ENCODE measurements at regions not wholly inside any gene's neighbourhood (a gene's known extent, or its start where the extent isn't known, plus 50 kb on each side); places are given as distances from the start of the nearest gene placed in this dataset.
"Not testable (repeated sequence)": the region's sequence is repeated elsewhere in the genome, so short reads cannot be mapped to it uniquely, and the experiment has no call there.

DNA sequence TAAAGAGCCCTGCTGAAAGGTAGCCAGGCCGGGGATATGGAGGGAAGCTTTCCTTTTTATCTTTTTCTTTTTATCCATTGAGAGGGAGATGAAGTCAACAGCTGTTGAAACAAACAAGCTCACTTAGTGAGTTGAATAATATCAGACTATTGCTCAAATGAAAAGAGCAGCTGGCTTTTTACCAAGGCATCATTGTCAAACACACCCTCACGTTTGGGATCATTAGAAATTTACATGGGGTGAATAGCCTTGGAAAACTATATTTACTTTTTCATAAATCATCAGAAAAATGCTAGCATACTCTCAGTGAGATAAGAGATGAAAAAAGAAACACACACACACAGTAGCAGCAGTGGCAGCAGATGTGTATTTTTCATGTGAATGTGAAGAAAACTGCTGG, 71.5 kb upstream of the HNMT start:
- no peak for DNase-seq

GRCh38 chr2:137893145-137893544, 71.1 kb upstream of the HNMT start:
- DNase-seq: no peak

- DNase-seq: no peak
Observed at GRCh38 chr2:137896467-137896866, 67.8 kb upstream of the HNMT start.

DNA sequence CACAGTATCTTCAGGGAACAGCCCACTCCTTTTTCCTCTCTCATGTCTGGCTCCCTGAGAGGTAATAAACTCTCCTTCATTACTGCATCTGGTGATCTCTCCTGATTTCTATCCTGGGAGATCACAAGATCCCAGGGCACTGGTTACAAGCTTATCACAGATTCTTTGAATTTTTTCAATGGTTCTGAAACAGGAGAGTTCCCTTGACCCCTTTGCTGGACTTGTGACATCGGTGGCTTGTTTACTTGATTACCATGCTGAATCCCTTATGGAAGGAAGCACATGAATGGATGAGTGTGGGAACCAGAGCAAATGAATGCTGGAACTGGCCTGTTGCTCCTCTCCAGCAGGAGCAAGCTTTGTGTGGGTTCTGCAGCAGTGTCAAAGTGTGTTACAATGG, 67.2 kb upstream of the HNMT start:
- no peak for DNase-seq

DNA sequence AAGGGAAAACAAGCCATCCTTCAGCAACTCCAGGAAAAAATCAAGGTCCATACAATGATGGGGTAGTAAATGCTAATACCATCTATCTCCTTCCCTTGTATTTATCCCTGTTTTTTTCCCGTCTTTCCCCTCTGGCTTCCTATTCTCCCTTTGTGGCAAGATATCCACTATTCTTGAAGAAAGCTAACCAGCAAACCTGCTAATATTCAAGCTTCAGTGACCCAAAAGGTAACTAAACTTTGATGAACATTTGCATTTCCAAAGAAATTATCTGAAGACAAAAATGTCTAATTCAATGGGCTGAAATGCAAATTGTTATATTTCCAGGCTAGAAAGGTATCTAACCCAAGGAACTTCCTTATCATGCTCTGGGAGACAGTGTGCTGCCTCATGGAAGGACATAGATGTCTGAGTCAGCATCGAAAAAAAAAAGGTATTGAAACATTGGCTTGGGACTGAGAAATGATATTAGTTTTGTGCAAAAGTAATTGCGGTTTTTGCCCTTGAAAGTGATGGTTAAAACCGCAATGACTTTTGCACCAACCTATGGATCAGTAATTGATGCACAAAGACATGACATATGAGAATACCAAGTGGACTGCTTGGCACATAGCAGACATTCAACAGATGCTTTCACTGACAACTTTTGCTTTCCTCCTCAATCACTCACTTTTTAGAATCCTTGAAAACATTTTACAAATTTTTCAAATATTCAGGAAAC, 63.7 kb upstream of the HNMT start:
- DNase-seq: no peak

DNA sequence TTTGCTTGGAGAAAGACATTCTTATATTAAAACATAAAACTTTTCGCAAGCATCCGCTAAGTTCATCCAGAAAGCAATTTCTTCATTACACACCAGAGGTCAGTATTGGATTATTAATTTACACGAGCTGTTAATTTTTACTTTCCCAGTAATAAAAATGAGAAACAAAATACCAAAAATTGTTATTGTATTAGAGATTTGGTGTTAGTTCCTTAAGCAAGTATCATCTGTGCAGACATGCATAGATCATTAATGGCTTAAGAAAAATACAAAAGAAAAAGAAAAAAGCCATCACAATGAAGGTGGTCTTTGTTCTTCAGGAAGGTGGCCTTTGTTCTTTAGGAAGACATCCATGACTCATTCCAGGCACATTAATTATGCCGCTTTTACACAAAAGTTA, 53.6 kb upstream of the HNMT start:
- no peak for DNase-seq

DNA sequence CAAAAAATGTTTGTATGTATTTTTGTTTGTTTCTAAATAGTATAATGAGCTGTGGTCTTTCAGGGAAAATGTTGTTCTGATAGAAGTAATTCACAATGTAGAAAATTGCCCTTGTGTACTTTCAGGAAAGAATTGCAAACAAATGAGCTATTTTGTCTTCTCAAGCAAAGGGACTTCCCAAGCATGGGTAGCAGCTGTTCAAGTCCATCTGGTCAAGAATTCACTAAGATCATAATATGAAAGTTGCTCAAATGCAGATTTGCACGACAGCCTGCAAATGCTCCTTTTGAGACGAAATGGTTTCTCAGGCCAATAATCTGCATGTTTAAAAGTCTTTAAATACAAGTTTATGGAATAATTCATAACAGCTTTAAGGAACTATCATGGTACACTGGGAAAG, 51.9 kb upstream of the HNMT start:
- no peak for DNase-seq

- no peak for DNase-seq
Observed at GRCh38 chr2:137913169-137913568, 51.1 kb upstream of the HNMT start.

- not testable (repeated sequence) for DNase-seq
Observed at GRCh38 chr2:137913648-137914047, 50.6 kb upstream of the HNMT start.

All from SIG-M5 (cell line).